ENCODE measurements at regions not wholly inside any gene's neighbourhood (a gene's known extent, or its start where the extent isn't known, plus 50 kb on each side); places are given as distances from the start of the nearest gene placed in this dataset.

DNA sequence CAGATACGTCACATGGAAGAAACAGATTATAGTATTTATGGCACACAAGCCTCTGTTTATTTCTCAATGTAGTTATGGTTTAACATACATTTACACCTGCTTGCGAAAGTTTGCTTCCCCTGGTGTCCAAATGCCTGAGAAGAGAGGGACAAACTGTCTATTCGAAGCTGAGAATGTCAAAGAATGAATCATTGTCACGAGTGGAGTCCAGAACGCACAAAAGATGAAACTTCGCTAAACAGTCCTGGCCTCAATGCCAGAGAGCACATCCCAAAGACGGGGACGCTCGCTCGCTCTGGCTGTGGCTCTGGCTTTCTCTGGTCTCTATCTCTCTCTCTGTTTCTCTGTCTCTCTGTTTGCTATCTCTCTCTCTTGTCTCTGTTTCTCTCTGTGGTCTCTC, 298.8 kb downstream of the FOXL1 start:
- Histone ChIP-seq H3K4me1 (ENCODE audit: control insufficient read depth, insufficient read depth, low read length) (peaks cover 10% of the 10 kb centered on the region), H3K27me3 (ENCODE audit: control insufficient read depth, insufficient read depth, low read length, poor library complexity, severe bottlenecking) (no peaks in the 10 kb centered on the region), H3K36me3 (ENCODE audit: control insufficient read depth, insufficient read depth, low read length) (no peaks in the 10 kb centered on the region), H3K9me3 (ENCODE audit: control insufficient read depth, low read length) (no peaks in the 10 kb centered on the region), H3K4me3 (ENCODE audit: insufficient read depth, low read depth, low read length) (no peak overlapping the region), H3K27ac (ENCODE audit: insufficient read depth, low read depth, low read length, poor library complexity, severe bottlenecking) (no peak overlapping the region)
- WGBS, 2 experiments: 91 to 93% methylated on average over 10 of the region's 10 CpGs

DNA sequence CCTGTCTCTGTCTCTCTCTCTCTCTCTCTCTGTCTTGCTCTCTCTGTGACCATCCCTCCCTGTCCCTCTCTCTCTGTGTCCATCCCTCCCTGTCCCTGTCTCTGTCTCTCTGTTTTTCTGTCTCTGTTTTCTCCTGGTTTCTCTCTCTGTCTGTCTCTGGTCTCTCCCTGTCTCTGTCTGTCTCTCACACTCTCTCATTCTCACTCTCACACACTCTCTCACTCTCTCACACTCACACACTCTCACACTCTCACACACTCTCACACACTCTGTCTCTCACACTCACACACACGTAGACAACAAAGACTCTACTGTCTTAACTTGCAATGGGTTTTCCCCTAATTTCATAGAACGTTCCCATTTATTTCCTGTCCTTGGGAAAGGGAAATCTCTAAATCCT, 299.5 kb downstream of the FOXL1 start:
- H3K27ac ChIP-seq (ENCODE audit: insufficient read depth, low read depth, low read length, poor library complexity, severe bottlenecking): no peak overlapping the region
- no peaks in the 10 kb centered on the region for H3K9me3 ChIP-seq (ENCODE audit: control insufficient read depth, low read length)
- peaks cover 10% of the 10 kb centered on the region for H3K4me1 ChIP-seq (ENCODE audit: control insufficient read depth, insufficient read depth, low read length)
- no peaks in the 10 kb centered on the region for H3K27me3 ChIP-seq (ENCODE audit: control insufficient read depth, insufficient read depth, low read length, poor library complexity, severe bottlenecking)
- no peaks in the 10 kb centered on the region for H3K36me3 ChIP-seq (ENCODE audit: control insufficient read depth, insufficient read depth, low read length)
- H3K4me3 ChIP-seq (ENCODE audit: insufficient read depth, low read depth, low read length): no peak overlapping the region
- 76 to 77% methylated on average over 2 of the region's 2 CpGs for WGBS, 2 experiments

- H3K36me3 ChIP-seq (ENCODE audit: control insufficient read depth, insufficient read depth, low read length): no peaks in the 10 kb centered on the region
- no peak overlapping the region for H3K4me3 ChIP-seq (ENCODE audit: insufficient read depth, low read depth, low read length)
- no peaks in the 10 kb centered on the region for H3K27me3 ChIP-seq (ENCODE audit: control insufficient read depth, insufficient read depth, low read length, poor library complexity, severe bottlenecking)
- no peaks in the 10 kb centered on the region for H3K9me3 ChIP-seq (ENCODE audit: control insufficient read depth, low read length)
- H3K27ac ChIP-seq (ENCODE audit: insufficient read depth, low read depth, low read length, poor library complexity, severe bottlenecking): no peak overlapping the region
- WGBS, 2 experiments: 65 to 71% methylated on average over 38 of the region's 38 CpGs
- H3K4me1 ChIP-seq (ENCODE audit: control insufficient read depth, insufficient read depth, low read length): peaks cover 13% of the 10 kb centered on the region
Observed at GRCh38 chr16:86878236-86879080, 300.1 kb downstream of the FOXL1 start.

- Histone ChIP-seq H3K36me3 (ENCODE audit: control insufficient read depth, insufficient read depth, low read length) (no peaks in the 10 kb centered on the region), H3K9me3 (ENCODE audit: control insufficient read depth, low read length) (no peaks in the 10 kb centered on the region), H3K27ac (ENCODE audit: insufficient read depth, low read depth, low read length, poor library complexity, severe bottlenecking) (no peak overlapping the region), H3K27me3 (ENCODE audit: control insufficient read depth, insufficient read depth, low read length, poor library complexity, severe bottlenecking) (no peaks in the 10 kb centered on the region), H3K4me1 (ENCODE audit: control insufficient read depth, insufficient read depth, low read length) (peaks cover 19% of the 10 kb centered on the region), H3K4me3 (ENCODE audit: insufficient read depth, low read depth, low read length) (no peak overlapping the region)
- 94 to 95% methylated on average over 11 of the region's 11 CpGs for WGBS, 2 experiments
Observed at GRCh38 chr16:86879268-86879667, 300.9 kb downstream of the FOXL1 start.

GRCh38 chr16:86880316-86881117, 302.2 kb downstream of the FOXL1 start:
- H3K4me1 ChIP-seq (ENCODE audit: control insufficient read depth, insufficient read depth, low read length): peaks cover 25% of the 10 kb centered on the region
- no peaks in the 10 kb centered on the region for H3K9me3 ChIP-seq (ENCODE audit: control insufficient read depth, low read length)
- no peak overlapping the region for H3K4me3 ChIP-seq (ENCODE audit: insufficient read depth, low read depth, low read length)
- H3K27ac ChIP-seq (ENCODE audit: insufficient read depth, low read depth, low read length, poor library complexity, severe bottlenecking): no peak overlapping the region
- no peaks in the 10 kb centered on the region for H3K27me3 ChIP-seq (ENCODE audit: control insufficient read depth, insufficient read depth, low read length, poor library complexity, severe bottlenecking)
- H3K36me3 ChIP-seq (ENCODE audit: control insufficient read depth, insufficient read depth, low read length): no peaks in the 10 kb centered on the region
- WGBS, 2 experiments: 91% methylated on average over 14 of the region's 14 CpGs

DNA sequence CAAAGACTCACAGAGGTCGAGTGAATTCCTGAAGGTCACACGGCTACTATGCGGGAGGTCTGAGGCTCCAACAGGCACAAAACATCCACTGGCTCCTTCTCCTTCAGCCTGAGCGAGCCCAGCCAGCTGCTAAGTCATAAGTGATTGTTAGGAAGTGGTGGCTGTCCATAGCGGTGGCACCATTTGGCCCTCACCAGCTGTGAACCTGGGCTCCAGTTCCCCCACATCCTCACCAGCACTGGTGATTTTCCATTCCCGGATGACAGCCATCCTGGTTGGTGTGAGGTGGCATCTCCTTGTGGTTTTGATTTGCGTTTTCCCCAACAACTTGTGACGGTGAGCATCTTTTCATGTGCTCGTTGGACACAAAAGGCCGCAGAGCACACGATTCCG, 302.8 kb downstream of the FOXL1 start:
- 90 to 92% methylated on average over 12 of the region's 12 CpGs for WGBS, 2 experiments
- H3K27me3 ChIP-seq (ENCODE audit: control insufficient read depth, insufficient read depth, low read length, poor library complexity, severe bottlenecking): no peaks in the 10 kb centered on the region
- no peaks in the 10 kb centered on the region for H3K36me3 ChIP-seq (ENCODE audit: control insufficient read depth, insufficient read depth, low read length)
- H3K27ac ChIP-seq (ENCODE audit: insufficient read depth, low read depth, low read length, poor library complexity, severe bottlenecking): no peak overlapping the region
- H3K4me1 ChIP-seq (ENCODE audit: control insufficient read depth, insufficient read depth, low read length): peaks cover 25% of the 10 kb centered on the region
- H3K4me3 ChIP-seq (ENCODE audit: insufficient read depth, low read depth, low read length): no peak overlapping the region
- no peaks in the 10 kb centered on the region for H3K9me3 ChIP-seq (ENCODE audit: control insufficient read depth, low read length)

DNA sequence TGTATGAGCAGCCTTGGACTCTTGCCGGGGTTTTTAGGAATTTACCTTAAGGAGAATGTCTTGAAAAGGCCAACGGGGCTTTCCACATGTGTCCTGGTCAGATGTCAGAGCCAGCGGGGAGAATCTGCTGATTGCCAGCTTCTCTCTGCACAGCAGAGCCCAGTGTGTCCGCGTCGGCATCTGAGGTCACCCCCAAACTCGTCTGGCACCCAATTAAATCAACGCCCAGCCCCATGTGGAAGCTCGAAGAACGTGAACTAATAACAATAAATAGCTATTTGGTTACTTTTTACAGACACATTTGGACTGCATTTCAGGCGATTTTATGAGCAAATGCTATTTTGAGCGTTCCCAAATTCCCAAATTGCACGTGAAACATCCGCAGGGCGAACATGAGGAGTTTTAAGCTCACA, 303.5 kb downstream of the FOXL1 start:
- Histone ChIP-seq H3K36me3 (ENCODE audit: control insufficient read depth, insufficient read depth, low read length) (no peaks in the 10 kb centered on the region), H3K9me3 (ENCODE audit: control insufficient read depth, low read length) (no peaks in the 10 kb centered on the region), H3K4me3 (ENCODE audit: insufficient read depth, low read depth, low read length) (no peak overlapping the region), H3K27me3 (ENCODE audit: control insufficient read depth, insufficient read depth, low read length, poor library complexity, severe bottlenecking) (no peaks in the 10 kb centered on the region), H3K4me1 (ENCODE audit: control insufficient read depth, insufficient read depth, low read length) (peaks cover 25% of the 10 kb centered on the region), H3K27ac (ENCODE audit: insufficient read depth, low read depth, low read length, poor library complexity, severe bottlenecking) (no peak overlapping the region)
- WGBS, 2 experiments: 91 to 93% methylated on average over 15 of the region's 15 CpGs

DNA sequence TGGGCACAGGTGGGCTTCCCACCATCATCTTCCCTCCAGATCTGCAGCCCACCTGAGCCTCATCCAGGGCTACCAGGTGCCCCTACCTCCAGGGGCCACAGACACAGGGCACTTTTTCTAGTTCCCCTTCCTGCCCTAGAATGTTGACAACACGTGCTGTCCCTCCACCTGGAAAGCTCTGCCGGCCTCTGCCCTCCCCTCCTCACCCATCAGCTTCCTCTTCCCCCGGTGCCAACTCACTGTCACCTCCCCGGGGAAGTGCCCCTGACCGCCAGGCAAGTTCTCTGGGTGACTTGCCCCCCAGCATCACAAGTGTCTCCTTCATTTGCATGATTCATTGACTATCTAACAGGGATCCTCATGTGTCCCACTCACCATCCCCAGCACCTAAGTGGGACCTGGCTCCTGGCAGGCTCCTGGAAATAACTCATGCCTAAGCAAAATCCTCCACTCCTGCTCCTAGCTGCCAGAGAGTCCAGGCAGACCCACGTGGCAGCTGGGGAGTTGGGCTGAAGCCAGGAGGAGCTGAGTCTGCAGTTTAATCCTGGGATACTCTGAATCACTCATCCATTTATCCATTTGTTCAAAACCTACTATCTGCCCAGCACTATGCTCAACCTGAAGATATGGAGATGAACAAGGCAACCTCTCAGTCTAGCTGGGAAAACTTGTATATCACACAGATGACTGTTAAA, 304.4 kb downstream of the FOXL1 start:
- H3K9me3 ChIP-seq (ENCODE audit: control insufficient read depth, low read length): no peaks in the 10 kb centered on the region
- no peaks in the 10 kb centered on the region for H3K27me3 ChIP-seq (ENCODE audit: control insufficient read depth, insufficient read depth, low read length, poor library complexity, severe bottlenecking)
- H3K4me3 ChIP-seq (ENCODE audit: insufficient read depth, low read depth, low read length): no peak overlapping the region
- 81 to 83% methylated on average over 6 of the region's 6 CpGs for WGBS, 2 experiments
- H3K4me1 ChIP-seq (ENCODE audit: control insufficient read depth, insufficient read depth, low read length): peaks cover 25% of the 10 kb centered on the region
- no peaks in the 10 kb centered on the region for H3K36me3 ChIP-seq (ENCODE audit: control insufficient read depth, insufficient read depth, low read length)
- H3K27ac ChIP-seq (ENCODE audit: insufficient read depth, low read depth, low read length, poor library complexity, severe bottlenecking): no peak overlapping the region

DNA sequence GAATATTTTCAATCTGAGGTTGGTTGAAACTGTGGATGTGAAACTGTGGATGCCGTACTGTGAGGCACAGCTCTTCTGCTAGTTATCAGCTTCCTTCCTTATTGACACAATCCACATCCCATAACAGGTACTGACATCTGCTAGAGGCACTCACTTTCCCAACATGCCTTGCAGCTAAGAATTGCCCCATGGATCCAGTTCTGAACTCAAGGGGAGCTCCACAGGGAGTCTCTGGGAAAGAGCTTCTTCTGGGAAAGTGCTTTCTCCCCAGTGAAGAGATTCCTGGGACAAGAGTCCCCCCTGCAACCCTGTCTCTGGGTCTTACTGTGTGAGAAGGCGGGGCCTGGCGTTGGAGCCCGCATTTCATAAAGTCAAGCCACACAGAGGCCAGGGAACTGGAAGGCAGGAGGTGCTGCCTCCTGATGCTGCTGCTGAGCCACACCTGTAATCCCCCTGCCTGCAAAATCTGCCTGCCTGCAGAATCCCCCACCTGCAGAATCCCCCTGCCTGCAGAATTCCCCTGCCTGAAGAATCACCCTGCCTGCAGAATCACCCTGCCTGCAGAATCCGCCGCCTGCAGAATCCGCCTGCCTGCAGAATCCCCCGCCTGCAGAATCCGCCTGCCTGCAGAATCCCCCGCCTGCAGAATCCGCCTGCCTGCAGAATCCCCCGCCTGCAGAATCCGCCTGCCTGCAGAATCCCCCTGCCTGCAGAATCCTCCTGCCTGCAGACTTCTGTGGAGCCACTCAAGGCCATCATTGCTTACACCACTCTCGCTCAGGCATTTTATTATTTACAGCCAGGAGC, 305.4 kb downstream of the FOXL1 start:
- Histone ChIP-seq H3K36me3 (ENCODE audit: control insufficient read depth, insufficient read depth, low read length) (no peaks in the 10 kb centered on the region), H3K27ac (ENCODE audit: insufficient read depth, low read depth, low read length, poor library complexity, severe bottlenecking) (no peak overlapping the region), H3K9me3 (ENCODE audit: control insufficient read depth, low read length) (no peaks in the 10 kb centered on the region), H3K4me3 (ENCODE audit: insufficient read depth, low read depth, low read length) (no peak overlapping the region), H3K4me1 (ENCODE audit: control insufficient read depth, insufficient read depth, low read length) (peaks cover 18% of the 10 kb centered on the region), H3K27me3 (ENCODE audit: control insufficient read depth, insufficient read depth, low read length, poor library complexity, severe bottlenecking) (no peaks in the 10 kb centered on the region)
- WGBS, 2 experiments: 29 to 35% methylated on average over 14 of the region's 14 CpGs
